Activated T-helper 1 cell treated with Interleukin-2 at 50 U/mL for 16 hours (primary cell): ENCODE measurements at regions not wholly inside any gene's neighbourhood (a gene's known extent, or its start where the extent isn't known, plus 50 kb on each side); places are given as distances from the start of the nearest gene placed in this dataset.
A peak's percentile ranks its signal among the peaks of the same experiment; 100 is the strongest.

Experiments used
- DNase-seq: peaks from one replicate; pipeline ENCODE4 v3.0.0-alpha.2; 2020; ENCODE audit warnings: low read depth

DNA sequence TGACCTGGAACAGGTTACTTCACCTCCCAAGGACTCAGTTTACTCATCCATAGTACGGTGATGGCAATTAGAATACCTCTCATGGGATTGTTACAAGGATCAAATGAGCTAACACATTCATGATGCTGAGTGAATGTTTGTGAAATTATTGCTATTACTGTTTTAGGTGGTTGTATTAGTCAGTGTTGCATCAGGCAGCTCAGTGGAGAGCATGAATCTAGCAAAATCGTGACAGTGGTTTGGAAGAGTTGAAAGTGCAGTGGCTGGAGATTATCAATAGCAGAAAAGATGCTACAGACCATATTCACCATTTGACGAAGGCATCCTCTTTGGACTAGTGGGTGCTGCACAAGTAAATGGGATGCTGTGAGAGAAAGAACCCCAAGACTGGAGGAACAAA, 50.4 kb upstream of the CTNNBL1 start:
- DNase-seq, result no peak

DNA sequence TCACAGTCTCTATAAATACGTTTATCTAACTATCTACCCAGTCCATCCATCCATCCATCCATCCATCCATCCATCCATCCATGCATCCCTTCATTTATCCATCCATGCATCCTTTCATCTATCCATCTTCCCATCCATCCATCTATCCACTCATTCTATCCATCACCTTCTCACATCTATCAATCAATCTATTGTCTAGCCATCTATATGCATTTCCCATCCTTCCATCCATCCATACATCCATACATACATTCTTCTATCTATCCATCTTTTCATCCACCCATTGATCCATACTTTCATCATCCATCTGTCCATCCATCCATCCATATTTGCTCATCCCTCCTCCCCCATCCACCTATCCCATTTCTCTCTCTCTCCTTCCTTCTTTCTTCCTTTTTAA, 51.6 kb upstream of the CTNNBL1 start:
- DNase-seq, result no peak

DNA sequence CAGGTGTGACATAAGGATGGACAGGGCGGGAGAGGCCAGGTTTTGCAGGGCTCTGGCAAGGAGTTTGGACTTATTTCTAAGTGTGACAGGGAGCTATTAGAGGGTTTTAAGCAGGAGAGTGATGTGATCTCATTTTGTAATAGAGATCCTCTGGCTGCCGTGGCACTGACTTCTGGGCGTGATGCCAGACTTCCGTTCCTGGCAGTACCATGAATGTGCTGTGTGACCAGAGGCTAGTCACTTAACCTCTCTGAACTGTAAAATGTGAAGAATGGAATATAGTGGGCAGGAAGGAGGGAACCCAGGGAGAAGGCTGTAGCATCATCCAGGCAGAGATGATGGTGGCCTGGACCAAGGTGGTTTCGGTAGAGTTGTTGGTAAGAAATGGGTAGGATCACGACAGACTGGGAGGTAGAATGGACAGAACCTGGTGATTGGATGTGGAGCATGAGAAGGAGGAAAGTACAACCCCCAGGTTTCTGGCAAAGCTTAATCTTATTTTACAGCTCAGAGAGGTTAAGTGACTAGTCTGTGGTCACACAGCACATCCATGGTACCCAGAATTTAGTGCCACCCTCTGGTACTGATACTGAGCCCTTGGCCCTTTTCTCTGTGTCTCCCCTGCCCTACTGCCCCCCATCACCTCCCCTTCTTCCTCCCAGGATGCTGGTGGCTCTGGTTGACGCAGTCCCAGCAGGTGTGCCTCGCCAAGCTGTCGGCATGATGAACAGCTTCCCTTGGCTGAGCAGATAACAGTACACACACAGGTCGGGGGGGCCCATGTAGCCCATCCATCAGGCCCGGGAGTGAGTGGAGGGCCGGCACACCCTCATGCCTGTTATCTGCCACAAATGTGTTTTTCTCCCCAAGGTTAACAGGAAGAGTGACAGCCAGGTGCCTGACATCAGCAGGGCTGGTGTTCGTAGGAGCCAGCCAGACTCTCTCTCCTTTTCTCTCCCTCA, 52.9 kb upstream of the CTNNBL1 start:
- DNase-seq, result no peak

DNA sequence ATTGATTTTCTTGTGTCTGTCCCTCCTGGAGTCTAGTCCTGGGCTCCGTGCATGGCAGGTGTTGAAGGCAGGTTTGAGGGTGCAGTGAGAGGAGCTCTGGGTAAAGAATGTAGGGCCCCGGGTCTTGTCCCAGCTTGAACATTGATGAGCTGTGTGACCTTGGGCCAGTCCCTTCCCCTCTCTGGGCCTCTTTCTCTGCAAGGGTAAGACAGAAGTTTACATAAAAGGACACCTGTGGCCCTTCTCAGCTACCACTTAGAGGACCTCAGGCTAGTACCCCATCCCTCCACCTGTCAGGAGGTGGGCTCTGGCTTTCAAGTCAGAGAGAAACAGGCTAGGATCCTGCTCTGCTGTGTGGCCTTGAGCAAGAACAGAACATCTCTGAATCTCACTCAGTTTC, 55.3 kb upstream of the CTNNBL1 start:
- no peak for DNase-seq

DNA sequence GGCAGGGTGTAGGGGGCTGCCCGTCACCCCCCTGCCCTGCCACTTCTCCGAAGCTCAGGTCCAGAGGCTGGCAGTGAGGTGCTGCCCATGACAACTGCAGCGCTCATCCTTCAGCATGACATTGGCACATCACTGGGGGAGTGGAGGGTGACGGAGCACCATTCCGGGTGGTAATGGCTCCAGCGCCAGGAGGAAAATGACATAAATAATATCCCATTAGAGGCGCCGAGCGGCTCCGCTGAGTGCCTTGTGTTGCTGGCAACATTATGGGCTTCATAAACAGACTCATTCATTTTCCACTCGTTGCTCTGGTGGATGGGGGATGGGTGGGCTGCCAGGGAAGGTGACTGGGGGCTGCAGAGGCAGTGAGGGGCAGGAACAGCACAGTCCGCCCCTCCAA, 56.9 kb upstream of the CTNNBL1 start:
- DNase-seq, result no peak

DNA sequence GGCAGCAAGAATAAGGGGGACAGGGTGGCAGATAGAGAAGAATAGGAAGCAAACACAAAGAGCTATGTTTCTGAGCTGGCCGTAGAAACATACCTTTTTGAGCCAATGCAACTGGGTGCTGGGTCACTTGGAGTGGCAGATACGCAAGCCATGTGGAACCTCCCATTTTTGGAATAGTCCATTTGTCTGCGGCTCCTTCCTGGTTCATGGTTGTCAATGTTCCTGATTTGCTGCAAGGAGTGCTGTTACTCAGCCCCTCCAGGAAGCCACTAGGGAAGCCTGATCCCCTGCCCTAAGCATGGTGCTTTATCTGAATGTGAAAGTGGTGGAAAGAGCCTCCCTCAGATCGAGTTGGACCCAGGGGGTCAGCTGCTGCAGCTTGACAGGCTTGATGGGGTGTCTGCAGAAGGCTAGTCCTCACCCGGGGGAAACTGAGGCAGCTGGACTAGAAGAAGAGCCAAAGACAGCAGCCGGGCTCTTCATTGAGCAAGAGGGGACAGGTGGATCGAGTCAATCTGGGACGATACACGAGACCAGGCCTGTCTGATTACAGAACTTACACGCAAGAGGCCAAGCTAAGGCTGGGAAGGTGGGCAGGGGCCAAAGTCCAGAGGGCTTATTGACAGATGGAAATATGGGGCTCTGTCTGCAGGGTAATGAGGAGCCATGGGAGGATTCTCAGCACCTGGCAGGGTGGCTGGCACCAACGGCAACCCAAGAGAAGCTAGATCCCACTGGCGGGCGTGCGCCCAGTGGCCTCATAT, 57.4 kb upstream of the CTNNBL1 start:
- no peak for DNase-seq

DNA sequence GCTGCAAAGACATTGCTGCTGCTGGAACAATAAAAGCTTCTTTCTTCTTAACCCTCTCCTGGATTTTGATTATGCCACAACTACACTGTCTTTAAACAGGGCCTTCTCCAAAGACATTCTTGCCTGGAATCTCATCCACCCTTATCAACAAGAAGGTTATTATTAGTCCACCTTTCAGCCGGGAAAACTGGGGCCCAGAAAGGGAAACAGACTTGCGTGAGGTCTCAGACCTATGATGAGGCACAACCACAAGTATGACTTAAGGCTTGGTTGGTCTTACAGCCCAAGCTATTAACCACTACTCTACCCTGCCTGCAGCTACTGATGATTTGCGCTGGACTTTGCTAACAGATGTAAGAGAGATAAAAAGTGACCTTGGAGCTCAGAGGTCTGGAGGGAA, 62.8 kb upstream of the CTNNBL1 start:
- DNase-seq, result no peak

DNA sequence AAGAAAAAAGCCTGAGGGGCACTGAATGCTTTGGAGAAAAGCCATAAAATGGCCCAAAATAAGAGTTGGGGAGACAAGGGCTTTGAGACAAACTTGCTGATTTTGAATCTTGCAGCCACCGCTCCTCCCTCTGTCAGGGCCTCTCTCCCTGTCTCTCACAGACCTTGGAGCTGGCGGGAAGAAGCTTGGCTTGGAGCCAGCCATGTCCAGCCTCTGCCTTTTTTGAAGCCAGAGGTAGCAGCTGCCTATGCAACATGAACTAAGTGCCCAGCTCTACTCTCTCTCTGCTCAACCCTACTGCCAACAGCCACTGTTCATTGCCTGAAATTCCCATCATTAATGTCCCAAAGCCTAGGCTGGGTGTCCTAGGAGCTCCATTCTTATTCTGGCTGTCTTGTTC, 63.7 kb upstream of the CTNNBL1 start:
- DNase-seq, result no peak

DNA sequence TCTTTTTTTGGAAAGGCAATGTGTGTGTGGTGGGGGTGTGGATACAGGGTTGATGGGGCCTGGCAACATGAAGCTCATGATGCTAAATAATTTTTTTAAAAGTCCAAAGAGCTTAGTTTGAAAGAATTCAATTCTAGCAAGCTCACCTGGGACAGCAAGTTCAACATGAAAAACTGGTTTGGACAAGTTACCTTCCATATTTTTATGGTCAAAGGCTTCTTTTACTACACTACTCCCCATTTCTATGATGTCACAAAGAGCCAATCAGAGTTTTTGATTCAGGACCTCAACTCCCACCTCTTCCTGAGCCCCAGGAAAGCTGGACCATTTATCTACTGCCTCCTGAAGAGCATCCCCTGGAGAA, 66.1 kb upstream of the CTNNBL1 start:
- DNase-seq, result no peak

DNA sequence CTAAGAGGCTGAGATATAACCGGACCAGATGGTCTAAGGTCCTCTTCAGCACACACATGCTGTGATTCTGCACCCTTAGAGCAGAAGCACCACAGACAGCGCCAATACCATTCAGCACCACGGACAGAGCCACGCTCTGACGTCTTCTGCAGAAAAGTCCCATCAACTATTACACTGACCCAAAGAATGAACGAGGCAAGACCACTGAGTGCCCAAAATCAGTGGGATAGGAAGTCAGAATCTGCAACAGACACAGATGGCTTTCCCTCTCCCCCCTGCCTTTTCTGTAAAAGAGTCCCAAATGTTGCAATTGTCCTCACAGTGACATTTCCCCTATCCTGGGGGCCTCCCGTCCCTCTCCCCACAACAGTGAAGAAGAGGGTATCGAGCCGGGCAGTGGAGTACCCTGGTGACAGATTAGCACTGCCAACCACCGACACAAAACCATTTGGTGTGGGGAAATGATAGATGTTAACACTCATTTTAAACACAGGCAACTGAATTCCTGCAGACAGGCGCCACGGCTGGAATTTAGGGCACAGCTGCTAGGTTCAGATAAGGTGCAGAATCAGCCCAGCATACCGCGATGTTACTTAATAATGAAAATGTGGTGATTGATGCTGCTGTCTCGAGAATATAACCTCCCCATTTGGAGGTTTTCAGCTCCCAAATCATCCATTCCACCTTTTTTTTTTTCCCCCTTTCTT, 66.6 kb upstream of the CTNNBL1 start:
- DNase-seq, result no peak

DNA sequence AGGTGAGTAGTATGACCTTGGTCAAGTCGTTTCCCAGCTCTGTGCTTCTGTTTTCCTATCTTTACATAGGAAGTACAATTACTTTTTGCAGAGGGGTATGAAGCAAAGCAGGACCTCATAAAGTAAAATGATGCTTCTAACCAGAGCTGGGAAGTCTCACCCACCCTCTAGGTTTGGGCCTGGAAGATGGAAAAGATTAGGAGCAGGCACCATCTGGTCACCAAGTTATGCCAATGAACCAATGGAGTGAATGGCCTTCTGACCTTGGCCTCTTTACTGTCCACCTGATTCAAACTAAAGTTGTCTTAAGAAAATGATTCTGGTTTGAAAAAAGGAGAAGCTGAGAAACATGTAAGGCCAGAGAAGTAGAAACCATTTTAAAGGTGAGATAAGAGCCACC, 68.9 kb upstream of the CTNNBL1 start:
- no peak for DNase-seq

DNA sequence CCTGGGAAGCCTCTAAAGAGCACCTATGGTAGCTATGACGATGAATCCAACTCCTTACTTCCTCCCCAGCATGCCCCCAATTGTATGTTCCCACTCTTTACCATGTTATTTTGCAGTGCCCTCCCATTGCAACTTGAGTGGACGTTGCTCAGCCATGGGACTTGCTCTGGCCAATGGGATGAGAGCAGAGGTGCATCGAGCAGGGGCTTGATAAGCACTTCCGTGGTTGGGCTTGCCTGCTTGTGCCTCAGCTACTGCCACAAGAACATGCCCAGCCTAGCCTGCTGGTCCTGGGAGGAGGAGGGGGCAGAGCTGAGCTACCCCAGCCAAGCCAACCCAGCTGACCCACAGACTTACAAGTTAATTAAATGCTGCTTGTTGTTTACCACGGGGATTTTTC, 71.1 kb upstream of the CTNNBL1 start:
- no peak for DNase-seq

DNA sequence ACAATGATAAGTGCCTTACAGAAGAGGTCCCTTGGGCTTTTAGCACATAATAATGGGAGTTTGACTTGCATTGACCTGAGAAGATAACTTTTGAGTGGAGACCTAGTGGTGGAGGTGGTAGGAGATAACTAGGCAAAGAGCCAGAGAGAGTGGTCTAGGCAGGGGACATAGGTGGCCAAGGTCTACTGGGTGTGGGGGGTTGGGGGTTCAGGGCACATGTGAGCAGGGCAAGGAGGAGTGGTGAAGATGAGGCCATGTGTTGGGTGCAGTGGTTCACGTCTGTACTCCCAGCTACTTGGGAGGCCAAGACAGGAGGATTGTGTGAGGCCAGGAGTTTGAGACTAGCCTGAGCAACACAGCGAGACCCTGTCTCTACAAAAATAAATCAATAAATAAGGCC, 74.3 kb upstream of the CTNNBL1 start:
- no peak for DNase-seq

DNA sequence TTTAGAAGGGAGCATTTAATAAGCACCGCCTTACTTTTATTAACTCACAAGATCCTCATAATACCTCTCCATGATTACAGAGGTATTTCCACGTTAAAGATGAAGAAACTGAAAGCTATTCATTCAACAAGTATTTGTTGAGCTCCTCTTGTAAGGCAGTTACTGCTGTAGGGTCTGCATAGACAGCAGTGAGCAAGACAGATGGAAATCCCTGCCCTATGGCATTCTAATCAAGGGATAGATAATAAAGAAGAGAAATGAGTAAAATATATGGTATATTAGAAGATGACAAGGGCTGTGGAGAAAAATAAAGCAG, 77.8 kb upstream of the CTNNBL1 start:
- DNase-seq, result no peak

DNA sequence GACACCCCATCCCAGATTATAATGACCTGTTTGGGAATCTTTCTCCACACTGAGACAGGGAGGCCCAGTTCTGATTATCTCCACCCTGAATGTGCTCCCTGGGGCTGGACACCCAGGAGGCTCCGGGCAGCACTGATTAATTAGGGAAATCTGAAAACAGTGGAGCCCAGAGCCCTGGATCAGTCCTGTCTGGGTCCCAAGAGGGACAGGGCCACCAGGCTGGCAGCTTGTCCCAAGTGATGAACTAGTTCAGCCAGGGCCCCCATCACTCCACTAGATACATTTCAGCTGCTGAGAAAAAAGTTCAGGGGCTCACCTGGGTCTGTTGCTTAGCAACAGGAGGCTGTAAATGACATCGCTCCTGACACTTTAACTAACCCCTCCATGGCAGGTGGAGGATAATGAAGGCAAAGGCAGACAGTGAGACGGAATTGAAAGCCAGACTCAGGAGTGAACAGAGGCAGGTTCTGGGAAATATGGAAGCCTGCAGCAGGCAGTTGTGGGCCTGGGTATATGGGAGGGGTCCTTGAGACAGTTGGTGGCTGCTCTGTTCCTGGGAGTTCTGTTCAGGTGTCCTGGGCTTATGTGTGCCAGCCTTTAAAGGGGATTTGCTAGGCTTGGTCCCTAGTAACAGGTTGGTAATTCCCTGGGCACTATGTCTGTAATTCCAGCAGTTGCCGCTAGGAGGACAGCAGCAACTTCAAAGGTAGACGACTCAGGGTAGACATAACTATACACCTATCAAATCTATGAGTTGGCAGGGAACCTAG, 78.3 kb upstream of the CTNNBL1 start:
- DNase-seq, result peak; percentile 1

DNA sequence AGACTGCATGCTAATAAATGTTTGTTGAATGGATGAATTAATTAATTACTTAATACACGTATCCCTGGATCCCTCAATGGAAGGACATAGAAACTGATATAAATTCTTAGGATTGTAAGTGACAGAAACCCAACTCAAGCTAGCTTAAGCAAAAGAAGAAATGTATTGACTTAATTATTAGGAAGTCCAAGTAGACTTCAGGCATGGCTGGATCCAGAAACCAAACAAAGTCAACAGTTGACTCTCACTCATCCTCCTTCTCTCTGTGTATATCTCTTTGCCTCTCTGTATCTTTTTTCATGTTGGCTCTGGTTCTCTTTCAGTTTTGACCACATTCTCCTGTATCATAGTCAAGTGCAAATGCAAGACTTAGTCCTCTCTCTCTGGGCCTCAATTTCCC, 82.0 kb upstream of the CTNNBL1 start:
- DNase-seq, result no peak

DNA sequence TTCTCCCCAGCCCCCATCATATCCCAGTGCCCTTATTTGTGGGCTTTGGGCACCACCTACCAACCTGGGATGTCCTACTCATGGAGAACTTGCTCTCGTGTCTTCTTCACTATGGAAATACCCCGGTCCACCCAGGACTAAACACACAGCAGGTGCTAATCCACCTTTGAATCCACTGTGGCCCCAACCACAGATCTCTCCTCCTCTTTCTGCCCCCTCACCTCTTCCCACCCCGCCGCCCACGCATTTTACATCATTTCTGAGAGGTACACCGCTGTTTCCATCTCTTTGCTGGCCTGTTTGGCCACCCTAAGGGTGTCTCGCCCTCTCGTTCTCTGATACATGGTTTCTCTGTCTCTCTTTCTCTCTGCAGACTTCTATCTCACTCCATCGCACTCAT, 82.5 kb upstream of the CTNNBL1 start:
- no peak for DNase-seq

DNA sequence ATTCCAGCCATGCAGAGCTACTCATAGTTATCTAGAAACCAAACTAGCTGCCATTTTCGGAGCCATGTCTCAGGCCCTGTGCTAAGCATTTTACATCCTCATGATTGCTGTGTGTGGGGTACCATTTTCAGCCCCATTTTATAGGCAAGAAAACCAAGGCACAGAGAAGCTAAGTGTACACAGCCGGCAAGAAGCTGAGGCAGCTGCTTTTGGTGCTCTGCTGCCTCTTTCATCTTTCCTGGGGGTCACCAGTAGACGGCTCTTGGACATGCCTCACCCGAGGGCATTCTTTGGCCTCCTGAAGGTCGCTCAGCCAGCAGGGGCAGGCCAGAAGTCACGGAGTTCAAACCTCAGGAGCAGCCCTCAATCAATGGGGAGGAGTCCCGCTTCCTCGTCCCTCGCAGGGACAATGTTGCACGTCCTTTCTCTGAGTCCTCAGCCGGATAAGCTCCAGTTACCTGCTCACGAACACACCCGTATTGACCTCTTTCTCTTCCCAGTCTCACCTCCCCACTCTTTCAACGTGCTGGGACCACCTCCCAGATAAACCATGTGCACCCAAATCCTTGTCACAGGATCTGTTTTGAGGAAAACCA, 82.6 kb upstream of the BLCAP start:
- DNase-seq, result no peak

DNA sequence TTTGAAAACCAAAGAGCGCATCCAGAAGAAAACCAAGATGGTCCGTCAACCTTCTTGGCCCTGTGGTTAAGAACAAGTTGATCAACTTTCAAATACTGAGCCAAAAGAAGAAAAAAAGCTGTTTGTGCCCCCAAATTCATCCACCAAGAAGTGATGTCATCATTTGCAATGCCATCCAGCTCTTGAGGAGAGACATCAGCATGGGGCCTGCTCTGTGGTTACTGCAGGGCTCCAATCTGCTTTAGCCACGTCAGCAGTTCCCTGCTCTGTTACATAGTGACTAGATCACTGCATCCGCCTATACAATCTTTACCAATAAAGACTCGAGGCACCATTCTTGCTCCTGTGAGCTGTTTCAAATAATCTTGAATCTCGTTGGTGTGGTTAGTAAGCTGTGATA, 75.0 kb upstream of the BLCAP start:
- DNase-seq, result no peak

DNA sequence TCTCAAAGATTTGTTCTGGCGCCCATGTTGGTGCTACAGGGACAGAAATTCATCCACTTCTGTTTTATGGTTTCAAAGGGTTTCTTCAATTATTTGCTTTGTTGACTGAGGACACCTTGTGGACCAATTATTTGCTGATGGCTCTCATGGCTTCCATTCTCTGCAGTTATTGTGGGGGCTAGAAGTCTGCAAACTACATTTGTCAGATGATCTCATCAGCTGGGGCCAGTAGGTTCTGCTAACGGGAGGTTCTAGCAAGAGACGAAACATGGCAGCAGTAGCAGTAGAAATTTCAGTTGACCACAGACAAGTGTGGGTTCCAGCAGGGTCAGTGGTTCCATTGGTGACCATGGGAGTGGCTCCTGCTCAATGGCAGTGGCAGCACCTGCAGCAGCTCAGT, 72.8 kb upstream of the BLCAP start:
- DNase-seq, result no peak

DNA sequence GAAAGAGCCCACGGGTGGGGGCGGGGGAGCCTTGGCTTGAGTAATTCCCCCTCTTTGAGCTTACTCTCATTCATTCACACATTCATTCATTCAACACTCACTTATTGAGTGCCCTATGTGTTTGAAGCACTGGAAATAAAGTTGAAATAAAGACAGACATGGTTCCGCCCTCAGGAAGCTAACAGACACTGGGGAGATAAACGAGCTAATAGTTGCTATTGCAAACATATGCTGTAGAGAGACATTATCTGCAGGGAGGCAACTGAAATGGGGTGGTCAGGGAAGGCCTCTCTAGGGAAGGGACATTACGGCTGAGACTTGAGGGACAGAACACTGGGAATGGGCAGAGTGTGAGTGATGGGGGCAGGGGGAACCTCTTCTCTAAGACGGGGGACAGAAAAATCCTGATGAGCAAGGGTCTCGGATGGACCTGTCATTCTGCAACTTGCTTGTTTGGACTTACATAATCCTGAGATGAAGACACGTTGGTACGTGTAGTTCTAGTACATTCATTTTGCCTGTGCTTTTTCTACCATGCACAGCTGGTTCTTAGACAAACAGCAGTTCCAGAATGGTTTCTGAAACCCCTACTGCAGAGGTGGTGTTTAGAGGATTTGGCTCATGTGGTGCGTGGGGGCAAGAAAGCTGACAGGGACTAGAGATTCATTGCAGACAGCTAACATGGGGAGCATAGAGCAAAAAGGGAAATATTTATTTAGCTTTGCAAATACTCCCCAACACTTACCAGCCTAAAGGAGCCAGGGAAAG, 71.1 kb upstream of the BLCAP start:
- DNase-seq, result no peak
